Activated T-helper 2 cell treated with anti-CD3 and anti-CD28 coated beads, Interferon-gamma antibody, Interleukin-2, Interleukin-4, amounts not matched to agents 10 μg/mL and 5 μg/mL and 100 μg/mL, durations not matched to agents 14 hours and 24 hours and 36 hours (primary cell): ENCODE measurements at regions not wholly inside any gene's neighbourhood (a gene's known extent, or its start where the extent isn't known, plus 50 kb on each side); places are given as distances from the start of the nearest gene placed in this dataset.

Experiments used
- DNase-seq: peaks from one replicate; pipeline ENCODE4 v3.0.0; 2021; ENCODE audit warnings: low spot score
- H3K27ac Mint-ChIP-seq: one replicate; pipeline ENCODE4 v1.8.0; 2021; ENCODE audit warnings: mixed read lengths
- H3K27me3 Mint-ChIP-seq: one replicate; pipeline ENCODE4 v1.8.0; 2021; ENCODE audit warnings: low read depth, mixed read lengths
- H3K36me3 Mint-ChIP-seq: one replicate; pipeline ENCODE4 v1.8.0; 2021; ENCODE audit warnings: low read depth, mixed read lengths
- H3K4me1 Mint-ChIP-seq: one replicate; pipeline ENCODE4 v1.8.0; 2021; ENCODE audit warnings: low read depth, mixed read lengths
- H3K4me3 Mint-ChIP-seq: one replicate; pipeline ENCODE4 v1.8.0; 2021; ENCODE audit warnings: low read depth, mild to moderate bottlenecking, moderate library complexity, mixed read lengths
- H3K9me3 Mint-ChIP-seq: one replicate; pipeline ENCODE4 v1.8.0; 2021; ENCODE audit warnings: mixed read lengths
- intact Hi-C: fragments of 100-400 bp; cut with micrococcal nuclease; formaldehyde crosslinking; loops from one replicate; pipeline ENCODE4 v1.15.1; 2023

GRCh38 chr9:32220750-32221149 lies 163.7 kb upstream of the ACO1 start:
- intact Hi-C loops = no loop called here
- DNase-seq = no peak
- H3K4me3 Mint-ChIP-seq = no peak overlapping the region
- no peak overlapping the region for H3K27ac Mint-ChIP-seq
- H3K9me3 Mint-ChIP-seq = no peaks in the 10 kb centered on the region
- H3K4me1 Mint-ChIP-seq = no peaks in the 10 kb centered on the region
- H3K36me3 Mint-ChIP-seq = no peaks in the 10 kb centered on the region
- no peaks in the 10 kb centered on the region for H3K27me3 Mint-ChIP-seq

GRCh38 chr9:32234451-32234850 lies 150.0 kb upstream of the ACO1 start:
- intact Hi-C loops = no loop called here
- no peaks in the 10 kb centered on the region for H3K27me3 Mint-ChIP-seq
- no peak overlapping the region for H3K27ac Mint-ChIP-seq
- no peaks in the 10 kb centered on the region for H3K9me3 Mint-ChIP-seq
- DNase-seq = no peak
- H3K4me3 Mint-ChIP-seq = no peak overlapping the region
- H3K36me3 Mint-ChIP-seq = no peaks in the 10 kb centered on the region
- H3K4me1 Mint-ChIP-seq = no peaks in the 10 kb centered on the region

DNA sequence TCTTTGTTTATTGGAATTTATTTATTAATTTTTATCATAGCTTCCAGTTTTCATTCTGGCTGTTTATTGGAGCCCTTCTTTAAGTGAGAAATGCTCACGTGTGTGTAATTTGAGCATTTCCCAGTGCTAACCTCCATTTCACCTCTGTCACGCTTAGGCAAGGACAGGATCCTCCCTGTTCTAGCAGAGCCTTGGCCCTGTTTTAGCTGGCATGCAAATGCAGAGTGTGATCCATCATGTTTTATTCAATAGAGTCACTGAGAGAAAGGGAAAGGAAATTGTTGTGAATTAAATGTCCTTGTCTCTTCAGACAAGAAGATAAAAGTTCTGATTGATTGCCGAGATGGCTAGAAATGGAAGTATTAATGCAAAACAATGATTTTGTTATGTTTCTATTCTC lies 137.3 kb upstream of the ACO1 start:
- Mint-ChIP-seq H3K4me3 (no peak overlapping the region), H3K4me1 (no peaks in the 10 kb centered on the region), H3K9me3 (no peaks in the 10 kb centered on the region), H3K36me3 (no peaks in the 10 kb centered on the region), H3K27ac (no peak overlapping the region), H3K27me3 (no peaks in the 10 kb centered on the region)
- intact Hi-C loops = no loop called here
- no peak for DNase-seq

DNA sequence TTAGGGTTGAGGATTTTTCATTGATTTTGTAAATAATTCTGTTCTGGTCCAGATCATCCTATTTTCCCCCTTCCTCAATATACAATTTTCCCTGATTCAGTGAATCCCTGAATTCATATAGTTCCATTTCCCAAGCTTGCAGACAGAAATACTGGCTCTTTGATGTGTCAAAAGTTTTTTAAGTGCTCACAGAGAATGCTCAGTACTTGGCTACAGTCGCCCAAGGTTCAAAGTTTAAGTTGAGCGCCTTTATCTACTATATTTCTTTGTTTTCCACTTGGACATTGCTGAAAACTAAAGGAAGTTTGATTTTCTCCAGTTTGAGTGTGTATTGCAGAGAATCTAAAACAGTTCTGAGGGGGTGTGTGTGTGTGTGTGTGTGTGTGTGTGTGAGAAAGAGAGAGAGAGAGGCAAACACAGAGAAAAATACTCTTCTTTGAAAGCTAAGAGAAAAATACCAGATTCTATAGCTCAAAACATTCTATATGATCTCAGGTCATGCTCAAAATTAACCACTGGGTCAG lies 136.2 kb upstream of the ACO1 start:
- no peaks in the 10 kb centered on the region for H3K4me1 Mint-ChIP-seq
- intact Hi-C loops = no loop called here
- no peaks in the 10 kb centered on the region for H3K9me3 Mint-ChIP-seq
- H3K27me3 Mint-ChIP-seq = no peaks in the 10 kb centered on the region
- H3K27ac Mint-ChIP-seq = no peak overlapping the region
- H3K4me3 Mint-ChIP-seq = no peak overlapping the region
- no peak for DNase-seq
- H3K36me3 Mint-ChIP-seq = no peaks in the 10 kb centered on the region

- Mint-ChIP-seq H3K36me3 (no peaks in the 10 kb centered on the region), H3K4me3 (no peak overlapping the region), H3K27ac (no peak overlapping the region), H3K27me3 (no peaks in the 10 kb centered on the region), H3K9me3 (no peaks in the 10 kb centered on the region), H3K4me1 (no peaks in the 10 kb centered on the region)
- intact Hi-C loops = no loop called here
- DNase-seq = no peak
Measured at GRCh38 chr9:32251539-32251938, 132.9 kb upstream of the ACO1 start.

DNA sequence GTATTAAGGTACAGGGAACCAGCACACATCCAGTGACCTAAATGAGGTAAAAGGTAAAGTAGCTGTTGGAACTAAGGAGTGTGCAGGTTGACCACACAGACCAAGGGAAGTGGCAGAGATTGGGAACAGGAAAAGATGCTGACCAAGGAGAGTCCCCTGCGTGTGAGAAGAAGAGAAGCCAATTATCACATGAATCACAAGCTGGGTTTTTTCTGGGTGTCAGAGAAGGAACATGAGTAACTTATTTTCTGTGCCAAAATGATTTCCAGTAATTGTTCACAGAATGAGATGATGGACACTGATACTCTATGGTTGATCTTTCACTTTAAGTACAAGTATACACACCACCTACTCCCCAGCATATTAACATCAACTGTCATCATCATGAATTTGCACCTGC lies 130.7 kb upstream of the ACO1 start:
- Mint-ChIP-seq H3K9me3 (no peaks in the 10 kb centered on the region), H3K4me1 (no peaks in the 10 kb centered on the region), H3K27me3 (no peaks in the 10 kb centered on the region), H3K4me3 (no peak overlapping the region), H3K36me3 (no peaks in the 10 kb centered on the region), H3K27ac (no peak overlapping the region)
- no peak for DNase-seq
- intact Hi-C loops = no loop called here

- no peaks in the 10 kb centered on the region for H3K36me3 Mint-ChIP-seq
- no peak for DNase-seq
- no peak overlapping the region for H3K4me3 Mint-ChIP-seq
- no peak overlapping the region for H3K27ac Mint-ChIP-seq
- H3K4me1 Mint-ChIP-seq = no peaks in the 10 kb centered on the region
- H3K9me3 Mint-ChIP-seq = no peaks in the 10 kb centered on the region
- H3K27me3 Mint-ChIP-seq = no peaks in the 10 kb centered on the region
- intact Hi-C loops = no loop called here
Measured at GRCh38 chr9:32255026-32255425, 129.4 kb upstream of the ACO1 start.

DNA sequence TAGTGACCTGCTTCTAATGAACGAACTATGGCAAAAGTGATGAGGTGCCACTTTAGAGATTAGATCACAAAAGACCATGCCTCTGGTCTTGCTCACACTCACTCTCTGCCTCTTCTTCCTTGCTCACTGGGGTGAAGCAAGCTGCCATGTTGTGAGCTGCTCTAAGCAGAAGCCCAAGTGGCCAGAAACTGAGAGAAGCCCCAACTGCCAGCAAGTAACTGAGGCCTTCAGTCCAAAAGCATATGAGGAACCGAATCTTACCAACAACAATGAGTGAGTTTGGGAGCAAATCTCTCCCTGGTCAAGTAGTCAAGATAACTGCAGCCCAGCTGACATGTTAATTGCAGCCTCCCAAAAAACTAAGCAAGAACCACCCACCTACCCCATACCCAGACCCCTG lies 126.0 kb upstream of the ACO1 start:
- DNase-seq = no peak
- H3K9me3 Mint-ChIP-seq = no peaks in the 10 kb centered on the region
- intact Hi-C loops = no loop called here
- no peaks in the 10 kb centered on the region for H3K36me3 Mint-ChIP-seq
- H3K4me1 Mint-ChIP-seq = no peaks in the 10 kb centered on the region
- no peaks in the 10 kb centered on the region for H3K27me3 Mint-ChIP-seq
- H3K4me3 Mint-ChIP-seq = no peak overlapping the region
- H3K27ac Mint-ChIP-seq = no peak overlapping the region

DNA sequence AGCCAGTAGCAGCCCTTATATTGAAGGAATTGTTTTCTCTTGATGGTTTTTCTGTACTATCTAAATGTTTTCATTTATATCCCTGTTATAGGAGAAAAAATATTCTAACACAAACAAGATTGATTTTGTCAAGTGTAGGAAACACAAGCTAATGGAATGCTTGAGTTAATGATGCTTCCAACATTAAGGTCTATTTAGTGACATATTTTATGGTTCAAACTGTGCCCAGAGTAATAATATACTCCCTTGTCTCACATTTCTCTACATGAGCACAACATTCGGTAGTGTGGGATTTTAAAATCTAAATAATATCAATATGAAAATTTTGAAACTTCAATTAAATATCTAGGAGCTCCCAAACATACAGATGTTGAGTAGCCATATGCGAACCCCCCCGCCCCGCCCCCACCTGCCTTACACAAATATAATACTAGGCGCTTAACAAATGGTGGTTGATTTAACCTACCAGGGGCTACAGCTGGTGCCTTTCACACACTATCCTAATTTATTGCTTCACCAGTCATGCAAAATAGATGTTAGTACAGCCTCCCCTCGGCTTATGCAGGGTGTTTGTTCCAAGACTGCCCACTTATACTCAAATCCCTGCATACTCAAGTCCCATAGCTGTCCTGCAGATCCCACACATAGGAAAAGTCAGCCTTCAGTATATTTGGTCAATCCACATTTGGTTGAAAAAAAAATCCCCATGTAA lies 124.1 kb upstream of the ACO1 start:
- DNase-seq = no peak
- Mint-ChIP-seq H3K36me3 (no peaks in the 10 kb centered on the region), H3K9me3 (no peaks in the 10 kb centered on the region), H3K4me3 (no peak overlapping the region), H3K27me3 (no peaks in the 10 kb centered on the region), H3K27ac (no peak overlapping the region), H3K4me1 (no peaks in the 10 kb centered on the region)
- intact Hi-C loops = no loop called here

GRCh38 chr9:32264170-32264864 lies 120.1 kb upstream of the ACO1 start:
- no peaks in the 10 kb centered on the region for H3K36me3 Mint-ChIP-seq
- H3K4me1 Mint-ChIP-seq = no peaks in the 10 kb centered on the region

DNA sequence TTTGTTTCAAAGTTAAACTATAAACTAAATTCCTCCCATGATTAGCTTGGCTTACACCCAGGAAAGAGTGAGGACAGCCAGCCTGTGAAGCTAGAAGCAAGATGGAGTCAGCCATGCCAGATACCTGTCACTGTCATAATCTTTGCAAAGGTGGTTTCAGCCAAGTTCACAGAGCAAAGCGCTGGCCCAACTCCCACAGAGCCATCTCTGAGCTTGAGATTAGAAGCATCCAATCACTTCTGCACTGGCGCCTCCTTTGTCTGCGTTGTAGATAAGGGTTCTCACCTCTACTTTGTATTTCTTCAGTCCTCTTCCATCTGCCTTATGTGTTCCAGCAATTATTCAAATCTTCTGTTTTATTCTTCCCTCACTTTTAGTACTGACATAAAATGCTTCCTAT lies 119.4 kb upstream of the ACO1 start:
- H3K4me1 Mint-ChIP-seq = no peaks in the 10 kb centered on the region
- H3K4me3 Mint-ChIP-seq = no peak overlapping the region
- H3K27me3 Mint-ChIP-seq = no peaks in the 10 kb centered on the region
- H3K9me3 Mint-ChIP-seq = no peaks in the 10 kb centered on the region
- no peaks in the 10 kb centered on the region for H3K36me3 Mint-ChIP-seq
- intact Hi-C loops = no loop called here
- DNase-seq = no peak
- no peak overlapping the region for H3K27ac Mint-ChIP-seq

More at GRCh38 chr9:32264170-32264864, 120.1 kb upstream of the ACO1 start:
- H3K27ac Mint-ChIP-seq = no peak overlapping the region
- no peak for DNase-seq
- intact Hi-C loops = no loop called here
- no peaks in the 10 kb centered on the region for H3K9me3 Mint-ChIP-seq
- no peaks in the 10 kb centered on the region for H3K27me3 Mint-ChIP-seq
- no peak overlapping the region for H3K4me3 Mint-ChIP-seq

GRCh38 chr9:32278991-32279390 lies 105.5 kb upstream of the ACO1 start:
- Mint-ChIP-seq H3K9me3 (no peaks in the 10 kb centered on the region), H3K4me3 (no peak overlapping the region), H3K4me1 (no peaks in the 10 kb centered on the region), H3K27ac (no peak overlapping the region), H3K36me3 (no peaks in the 10 kb centered on the region), H3K27me3 (no peaks in the 10 kb centered on the region)
- intact Hi-C loops = no loop called here
- DNase-seq = no peak

GRCh38 chr9:32289756-32290155 lies 94.7 kb upstream of the ACO1 start:
- intact Hi-C loops = no loop called here
- H3K4me3 Mint-ChIP-seq = no peak overlapping the region

More at GRCh38 chr9:32289756-32290155, 94.7 kb upstream of the ACO1 start:
- Mint-ChIP-seq H3K4me1 (no peaks in the 10 kb centered on the region), H3K27ac (no peak overlapping the region), H3K36me3 (no peaks in the 10 kb centered on the region), H3K9me3 (no peaks in the 10 kb centered on the region), H3K27me3 (no peaks in the 10 kb centered on the region)
- DNase-seq = no peak
